ENCODE measurements at regions not wholly inside any gene's neighbourhood (a gene's known extent, or its start where the extent isn't known, plus 50 kb on each side); places are given as distances from the start of the nearest gene placed in this dataset.
"Not testable (repeated sequence)": the region's sequence is repeated elsewhere in the genome, so short reads cannot be mapped to it uniquely, and the experiment has no call there.

DNA sequence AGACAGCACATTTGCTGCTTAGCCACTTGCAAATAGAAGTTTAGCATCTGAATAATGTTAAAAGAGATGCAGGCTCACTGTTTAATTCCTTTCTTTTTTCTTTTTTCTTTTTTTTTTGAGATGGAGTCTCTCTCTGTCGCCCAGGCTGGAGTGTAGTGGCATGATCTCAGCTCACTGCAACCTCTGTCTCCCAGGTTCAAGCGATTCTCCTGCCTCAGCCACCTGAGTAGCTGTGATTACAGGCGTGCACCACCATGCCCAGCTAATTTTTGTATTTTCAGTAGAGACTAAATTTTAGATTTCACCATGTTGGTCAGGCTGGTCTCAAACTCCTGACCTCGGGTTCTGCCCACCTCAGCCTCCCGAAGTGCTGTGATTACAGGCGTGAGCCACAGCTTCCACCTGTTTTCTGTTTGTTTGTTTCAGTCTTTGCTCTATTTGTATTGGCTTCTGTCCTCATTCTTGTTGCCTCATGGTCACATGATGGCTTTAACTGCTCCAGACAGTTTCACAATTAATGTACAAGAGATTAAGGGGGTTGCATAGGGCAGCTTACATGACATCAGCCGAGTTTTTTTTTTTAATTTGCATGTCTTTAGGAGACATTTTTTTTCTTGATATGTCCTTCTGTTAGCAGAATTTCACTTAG is 153.1 kb upstream of the PCDH9 start:
- not testable (repeated sequence) for H3K4me1 Mint-ChIP-seq; ATAC-seq (replicated peaks; ENCODE audit: extremely low read depth, poor library complexity, severe bottlenecking); H3K36me3 Mint-ChIP-seq (ENCODE audit: insufficient read depth); DNase-seq (ENCODE audit: low spot score in 2 of 2); H3K27ac Mint-ChIP-seq (ENCODE audit: low read depth); H3K27me3 Mint-ChIP-seq; H3K4me3 Mint-ChIP-seq; H3K9me3 Mint-ChIP-seq

DNA sequence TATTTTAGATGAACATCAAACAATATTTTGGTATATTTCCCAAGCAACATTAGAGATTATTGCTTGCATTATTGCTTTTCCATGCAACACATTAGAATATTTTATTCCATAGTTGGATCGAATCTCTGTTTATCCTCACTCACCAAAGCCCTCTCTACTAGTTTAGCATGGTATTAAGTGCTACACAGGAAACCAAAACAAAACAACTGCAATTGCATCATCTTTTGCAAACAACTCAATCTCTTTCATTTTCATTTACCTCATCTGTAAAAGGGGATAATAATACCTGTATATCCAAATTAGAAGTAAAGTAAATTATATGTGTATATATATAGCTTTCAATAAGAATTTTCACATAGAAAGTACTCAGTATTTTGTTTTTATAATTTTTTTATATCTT is 147.8 kb upstream of the PCDH9 start:
- H3K4me3 Mint-ChIP-seq: no peak overlapping the region
- no peaks in the 10 kb centered on the region for H3K27me3 Mint-ChIP-seq
- H3K27ac Mint-ChIP-seq (ENCODE audit: low read depth): no peak overlapping the region
- no peaks in the 10 kb centered on the region for H3K4me1 Mint-ChIP-seq
- H3K36me3 Mint-ChIP-seq (ENCODE audit: insufficient read depth): no peaks in the 10 kb centered on the region
- no peaks in the 10 kb centered on the region for H3K9me3 Mint-ChIP-seq
- ATAC-seq (replicated peaks; ENCODE audit: extremely low read depth, poor library complexity, severe bottlenecking): no peak
- no peak for DNase-seq (ENCODE audit: low spot score in 2 of 2)

GRCh38 chr13:67374391-67374790 is 144.3 kb upstream of the PCDH9 start:
- no peaks in the 10 kb centered on the region for H3K36me3 Mint-ChIP-seq (ENCODE audit: insufficient read depth)
- no peak overlapping the region for H3K27ac Mint-ChIP-seq (ENCODE audit: low read depth)
- peaks cover 11% of the 10 kb centered on the region for H3K9me3 Mint-ChIP-seq
- ATAC-seq (replicated peaks; ENCODE audit: extremely low read depth, poor library complexity, severe bottlenecking): no peak
- no peak for DNase-seq (ENCODE audit: low spot score in 2 of 2)
- no peak overlapping the region for H3K4me3 Mint-ChIP-seq
- no peaks in the 10 kb centered on the region for H3K27me3 Mint-ChIP-seq
- no peaks in the 10 kb centered on the region for H3K4me1 Mint-ChIP-seq

- Mint-ChIP-seq H3K9me3 (peaks cover 11% of the 10 kb centered on the region), H3K4me1 (no peaks in the 10 kb centered on the region)
- ATAC-seq (replicated peaks; ENCODE audit: extremely low read depth, poor library complexity, severe bottlenecking): no peak
Observed at GRCh38 chr13:67372868-67373464, 142.8 kb upstream of the PCDH9 start.

GRCh38 chr13:67369895-67370660 is 139.9 kb upstream of the PCDH9 start:
- no peaks in the 10 kb centered on the region for H3K36me3 Mint-ChIP-seq (ENCODE audit: insufficient read depth)
- ATAC-seq (replicated peaks; ENCODE audit: extremely low read depth, poor library complexity, severe bottlenecking): no peak
- H3K27ac Mint-ChIP-seq (ENCODE audit: low read depth): no peak overlapping the region
- no peak overlapping the region for H3K4me3 Mint-ChIP-seq
- H3K4me1 Mint-ChIP-seq: no peaks in the 10 kb centered on the region
- DNase-seq (ENCODE audit: low spot score in 2 of 2): no peak
- H3K27me3 Mint-ChIP-seq: no peaks in the 10 kb centered on the region
- peaks cover 16% of the 10 kb centered on the region for H3K9me3 Mint-ChIP-seq

More at GRCh38 chr13:67372868-67373464, 142.8 kb upstream of the PCDH9 start:
- H3K27ac Mint-ChIP-seq (ENCODE audit: low read depth): no peak overlapping the region
- no peaks in the 10 kb centered on the region for H3K36me3 Mint-ChIP-seq (ENCODE audit: insufficient read depth)
- no peak for DNase-seq (ENCODE audit: low spot score in 2 of 2)
- H3K27me3 Mint-ChIP-seq: no peaks in the 10 kb centered on the region
- no peak overlapping the region for H3K4me3 Mint-ChIP-seq

DNA sequence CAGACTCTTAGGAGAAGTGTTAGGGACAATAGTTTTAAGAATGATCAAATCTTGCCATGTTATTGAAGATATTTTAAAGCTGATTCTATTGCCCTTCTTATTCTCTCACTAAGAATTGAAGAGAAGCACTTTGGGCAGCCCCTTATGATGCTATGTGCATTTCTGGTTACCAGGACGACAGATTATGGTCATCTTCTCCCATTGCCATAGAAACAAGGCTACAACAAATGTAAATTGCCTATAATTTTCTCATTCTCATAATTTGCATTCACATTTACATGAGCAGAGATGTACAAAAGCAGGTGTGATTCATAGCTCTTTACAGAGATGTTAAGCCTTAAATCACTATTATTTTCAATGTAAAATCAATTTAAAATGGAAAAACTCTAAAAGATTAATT is 137.3 kb upstream of the PCDH9 start:
- ATAC-seq (replicated peaks; ENCODE audit: extremely low read depth, poor library complexity, severe bottlenecking): no peak
- no peak overlapping the region for H3K27ac Mint-ChIP-seq (ENCODE audit: low read depth)

DNA sequence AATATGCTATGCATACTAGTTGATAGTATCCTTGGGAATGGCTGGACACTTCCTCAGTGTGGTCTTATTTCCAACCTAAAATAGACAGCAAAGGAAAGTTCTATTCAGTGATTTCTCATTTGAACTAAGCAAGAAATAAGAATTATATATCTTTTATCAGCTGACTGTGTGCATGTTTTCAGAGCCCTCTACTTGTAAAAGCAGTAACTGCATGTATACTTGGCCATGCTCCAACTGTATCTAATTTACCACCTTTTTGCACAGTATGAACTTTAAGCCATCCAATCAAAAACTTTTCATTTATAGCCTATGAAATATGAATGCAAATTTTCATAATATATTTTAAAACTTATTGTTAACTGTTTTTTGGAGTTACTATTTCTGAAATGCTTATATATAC is 136.4 kb upstream of the PCDH9 start:
- Mint-ChIP-seq H3K4me3 (no peak overlapping the region), H3K27me3 (no peaks in the 10 kb centered on the region), H3K9me3 (peaks cover 29% of the 10 kb centered on the region), H3K4me1 (no peaks in the 10 kb centered on the region), H3K27ac (ENCODE audit: low read depth) (no peak overlapping the region), H3K36me3 (ENCODE audit: insufficient read depth) (no peaks in the 10 kb centered on the region)
- DNase-seq (ENCODE audit: low spot score in 2 of 2) (no peak), ATAC-seq (replicated peaks; ENCODE audit: extremely low read depth, poor library complexity, severe bottlenecking) (no peak)

More for the DNA sequence above, 137.3 kb upstream of the PCDH9 start:
- Mint-ChIP-seq H3K4me3 (no peak overlapping the region), H3K9me3 (peaks cover 29% of the 10 kb centered on the region), H3K36me3 (ENCODE audit: insufficient read depth) (no peaks in the 10 kb centered on the region), H3K27me3 (no peaks in the 10 kb centered on the region), H3K4me1 (no peaks in the 10 kb centered on the region)
- no peak for DNase-seq (ENCODE audit: low spot score in 2 of 2)

DNA sequence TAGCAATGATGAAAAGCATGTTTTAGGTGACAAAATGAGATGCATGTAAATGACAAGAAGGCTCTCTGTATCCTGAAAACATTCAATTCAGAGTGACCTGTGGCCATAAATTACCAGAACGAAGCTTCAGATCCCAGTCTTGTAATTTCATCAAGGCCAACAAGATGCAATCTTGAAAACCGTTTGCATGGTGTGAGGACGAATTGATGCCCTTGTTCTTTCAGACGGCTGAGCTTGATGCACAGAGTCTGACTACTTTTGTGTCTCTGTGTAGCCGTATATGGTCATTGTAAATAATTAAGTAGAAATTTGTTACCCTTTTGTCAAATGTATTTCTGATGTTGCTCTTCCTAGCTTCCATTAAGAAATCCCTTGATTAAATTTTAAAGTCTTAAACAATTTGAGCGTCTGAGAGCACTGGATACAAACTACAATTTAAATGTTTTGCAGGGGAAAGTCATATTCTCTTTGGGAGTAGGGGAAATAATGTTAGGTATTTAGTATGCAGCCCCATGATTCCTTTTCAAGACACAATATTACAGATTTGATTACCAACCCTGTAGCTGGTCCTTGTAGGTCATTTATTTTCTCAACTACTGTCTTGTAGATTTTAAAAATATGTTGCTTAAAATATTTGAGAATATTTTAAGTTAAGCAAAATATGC is 125.8 kb upstream of the PCDH9 start:
- Mint-ChIP-seq H3K27ac (ENCODE audit: low read depth) (no peak overlapping the region), H3K36me3 (ENCODE audit: insufficient read depth) (no peaks in the 10 kb centered on the region), H3K27me3 (no peaks in the 10 kb centered on the region), H3K4me1 (no peaks in the 10 kb centered on the region), H3K9me3 (no peaks in the 10 kb centered on the region), H3K4me3 (no peak overlapping the region)
- DNase-seq (ENCODE audit: low spot score in 2 of 2): no peak
- ATAC-seq (replicated peaks; ENCODE audit: extremely low read depth, poor library complexity, severe bottlenecking): no peak

- H3K36me3 Mint-ChIP-seq (ENCODE audit: insufficient read depth): no peaks in the 10 kb centered on the region
- ATAC-seq (replicated peaks; ENCODE audit: extremely low read depth, poor library complexity, severe bottlenecking): no peak
- H3K9me3 Mint-ChIP-seq: no peaks in the 10 kb centered on the region
- no peak for DNase-seq (ENCODE audit: low spot score in 2 of 2)
- no peak overlapping the region for H3K4me3 Mint-ChIP-seq
- H3K27ac Mint-ChIP-seq (ENCODE audit: low read depth): no peak overlapping the region
- no peaks in the 10 kb centered on the region for H3K27me3 Mint-ChIP-seq
- H3K4me1 Mint-ChIP-seq: no peaks in the 10 kb centered on the region
Observed at GRCh38 chr13:67353941-67354340, 123.8 kb upstream of the PCDH9 start.

- DNase-seq (ENCODE audit: low spot score in 2 of 2): no peak
- no peak for ATAC-seq (replicated peaks; ENCODE audit: extremely low read depth, poor library complexity, severe bottlenecking)
- H3K27me3 Mint-ChIP-seq: no peaks in the 10 kb centered on the region
- H3K9me3 Mint-ChIP-seq: no peaks in the 10 kb centered on the region
- H3K4me1 Mint-ChIP-seq: no peaks in the 10 kb centered on the region
- H3K36me3 Mint-ChIP-seq (ENCODE audit: insufficient read depth): no peaks in the 10 kb centered on the region
- H3K4me3 Mint-ChIP-seq: no peak overlapping the region
- H3K27ac Mint-ChIP-seq (ENCODE audit: low read depth): no peak overlapping the region
Observed at GRCh38 chr13:67353031-67353430, 122.9 kb upstream of the PCDH9 start.

DNA sequence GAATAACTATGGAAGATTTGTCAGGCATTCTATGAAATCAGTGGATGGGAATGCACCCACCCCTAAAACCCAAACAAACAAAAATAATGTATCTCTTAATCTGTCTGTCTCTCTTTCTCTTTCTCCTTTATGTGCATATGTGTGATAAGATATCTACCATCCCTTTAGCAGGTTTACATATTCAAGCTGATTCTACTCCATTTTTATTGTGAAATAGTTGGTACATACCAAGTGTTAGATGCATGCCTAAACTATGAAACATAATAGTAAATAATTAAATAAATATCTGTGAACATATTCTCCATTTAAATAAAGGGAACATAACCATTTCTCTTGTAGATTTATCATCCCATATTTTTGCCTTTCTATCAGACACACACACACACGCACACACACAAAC is 121.8 kb upstream of the PCDH9 start:
- Mint-ChIP-seq H3K36me3 (ENCODE audit: insufficient read depth) (no peaks in the 10 kb centered on the region), H3K27ac (ENCODE audit: low read depth) (no peak overlapping the region), H3K9me3 (peaks cover 5% of the 10 kb centered on the region), H3K27me3 (no peaks in the 10 kb centered on the region), H3K4me3 (no peak overlapping the region), H3K4me1 (no peaks in the 10 kb centered on the region)
- ATAC-seq (replicated peaks; ENCODE audit: extremely low read depth, poor library complexity, severe bottlenecking) (no peak), DNase-seq (ENCODE audit: low spot score in 2 of 2) (no peak)

DNA sequence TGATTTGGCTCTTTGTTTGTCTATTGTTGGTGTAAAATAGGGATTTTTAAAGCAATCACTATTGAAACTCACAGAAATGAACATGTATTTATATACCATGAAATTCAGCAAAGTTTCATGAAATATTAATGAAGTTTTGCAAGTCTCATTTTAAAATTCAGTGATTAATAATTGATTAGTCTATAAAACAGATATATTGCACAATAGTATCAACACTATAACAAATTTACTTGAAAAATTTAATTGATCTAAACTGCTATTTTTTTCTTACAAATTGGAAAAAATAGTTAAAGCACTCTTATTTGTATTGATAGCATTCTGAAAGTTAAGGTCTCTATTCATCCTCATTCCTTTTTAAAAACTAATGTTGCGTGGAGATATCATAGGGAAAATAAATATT is 121.0 kb upstream of the PCDH9 start:
- DNase-seq (ENCODE audit: low spot score in 2 of 2) (no peak), ATAC-seq (replicated peaks; ENCODE audit: extremely low read depth, poor library complexity, severe bottlenecking) (no peak)
- Mint-ChIP-seq H3K9me3 (peaks cover 10% of the 10 kb centered on the region), H3K4me3 (no peak overlapping the region), H3K27me3 (no peaks in the 10 kb centered on the region), H3K27ac (ENCODE audit: low read depth) (no peak overlapping the region), H3K36me3 (ENCODE audit: insufficient read depth) (no peaks in the 10 kb centered on the region), H3K4me1 (no peaks in the 10 kb centered on the region)
